HFFc6 (cell line): ENCODE measurements at regions not wholly inside any gene's neighbourhood (a gene's known extent, or its start where the extent isn't known, plus 50 kb on each side); places are given as distances from the start of the nearest gene placed in this dataset.

Experiments used
- DNase-seq: peaks from one replicate; pipeline ENCODE4 v3.0.0-alpha.2; 2018
- H3K27ac Mint-ChIP-seq: 2 replicates; pipeline ENCODE4 v1.8.0; 2020; ENCODE audit warnings: mild to moderate bottlenecking, mixed read lengths
- H3K27me3 Mint-ChIP-seq: 2 replicates; pipeline ENCODE4 v1.8.0; 2021; ENCODE audit warnings: mild to moderate bottlenecking, moderate library complexity, mixed read lengths; ENCODE audit not compliant: insufficient read depth
- H3K36me3 Mint-ChIP-seq: 2 replicates; pipeline ENCODE4 v1.8.0; 2021; ENCODE audit warnings: low read depth, mixed read lengths
- H3K4me1 Mint-ChIP-seq: 2 replicates; pipeline ENCODE4 v1.8.0; 2020; ENCODE audit warnings: low read depth, mixed read lengths
- H3K4me3 Mint-ChIP-seq: 2 replicates; pipeline ENCODE4 v1.8.0; 2020; ENCODE audit warnings: mild to moderate bottlenecking, moderate library complexity, mixed read lengths
- H3K9me3 Mint-ChIP-seq: 2 replicates; pipeline ENCODE4 v1.8.0; 2020; ENCODE audit warnings: mild to moderate bottlenecking, mixed read lengths
- CTCF ChIP-seq: fragments of 200-600 bp; sonication (generic); IDR thresholded peaks from 2 replicates; pipeline ENCODE4 v1.5.0; 2021; ENCODE audit warnings: antibody characterized with exemption, mild to moderate bottlenecking

- no peaks in the 10 kb centered on the region for H3K4me1 Mint-ChIP-seq
- H3K4me3 Mint-ChIP-seq: no peak overlapping the region
- no peaks in the 10 kb centered on the region for H3K9me3 Mint-ChIP-seq
- no peak for DNase-seq
- TF ChIP-seq CTCF: no peak
- H3K27ac Mint-ChIP-seq: no peak overlapping the region
- no peaks in the 10 kb centered on the region for H3K36me3 Mint-ChIP-seq
- peaks cover 57% of the 10 kb centered on the region for H3K27me3 Mint-ChIP-seq
These were observed 85.8 kb upstream of the SEC14L1 start for GRCh38 chr17:77054936-77055335.

- H3K4me3 Mint-ChIP-seq: no peak overlapping the region
- no peaks in the 10 kb centered on the region for H3K36me3 Mint-ChIP-seq
- no peaks in the 10 kb centered on the region for H3K9me3 Mint-ChIP-seq
- H3K4me1 Mint-ChIP-seq: no peaks in the 10 kb centered on the region
- no peak for TF ChIP-seq CTCF
- DNase-seq: no peak
- H3K27me3 Mint-ChIP-seq: peaks cover 56% of the 10 kb centered on the region
- no peak overlapping the region for H3K27ac Mint-ChIP-seq
These were observed 85.3 kb upstream of the SEC14L1 start for GRCh38 chr17:77055453-77055852.

GRCh38 chr17:77058016-77058415 lies 82.8 kb upstream of the SEC14L1 start:
- H3K27ac Mint-ChIP-seq: no peak overlapping the region
- H3K9me3 Mint-ChIP-seq: no peaks in the 10 kb centered on the region
- DNase-seq: no peak
- no peak for TF ChIP-seq CTCF
- H3K4me3 Mint-ChIP-seq: no peak overlapping the region
- no peaks in the 10 kb centered on the region for H3K4me1 Mint-ChIP-seq
- no peaks in the 10 kb centered on the region for H3K36me3 Mint-ChIP-seq
- H3K27me3 Mint-ChIP-seq: peaks cover 34% of the 10 kb centered on the region

- H3K4me3 Mint-ChIP-seq: no peak overlapping the region
These were observed 79.1 kb upstream of the SEC14L1 start for GRCh38 chr17:77061669-77062068.

GRCh38 chr17:77064598-77064997 lies 76.2 kb upstream of the SEC14L1 start:
- Mint-ChIP-seq H3K9me3 (no peaks in the 10 kb centered on the region), H3K36me3 (no peaks in the 10 kb centered on the region), H3K4me3 (no peak overlapping the region), H3K4me1 (no peaks in the 10 kb centered on the region), H3K27ac (no peak overlapping the region), H3K27me3 (peaks cover 18% of the 10 kb centered on the region)
- TF ChIP-seq CTCF: no peak
- DNase-seq: no peak

More at GRCh38 chr17:77061669-77062068, 79.1 kb upstream of the SEC14L1 start:
- H3K9me3 Mint-ChIP-seq: no peaks in the 10 kb centered on the region
- H3K4me1 Mint-ChIP-seq: no peaks in the 10 kb centered on the region
- DNase-seq: no peak
- no peak for TF ChIP-seq CTCF
- H3K36me3 Mint-ChIP-seq: no peaks in the 10 kb centered on the region
- peaks cover 18% of the 10 kb centered on the region for H3K27me3 Mint-ChIP-seq
- no peak overlapping the region for H3K27ac Mint-ChIP-seq

GRCh38 chr17:77066165-77066564 lies 74.6 kb upstream of the SEC14L1 start:
- TF ChIP-seq CTCF: no peak
- Mint-ChIP-seq H3K27ac (no peak overlapping the region), H3K4me3 (no peak overlapping the region), H3K9me3 (no peaks in the 10 kb centered on the region), H3K36me3 (no peaks in the 10 kb centered on the region), H3K27me3 (peaks cover 17% of the 10 kb centered on the region), H3K4me1 (no peaks in the 10 kb centered on the region)
- no peak for DNase-seq
